Suppressor macrophage (primary cell): ENCODE measurements at regions not wholly inside any gene's neighbourhood (a gene's known extent, or its start where the extent isn't known, plus 50 kb on each side); places are given as distances from the start of the nearest gene placed in this dataset.

ENCODE experiments used
- DNase-seq, 4 experiments: peaks; one replicate each; pipeline ENCODE4 v3.0.0-alpha.2; 2020 to 2022

GRCh38 chr20:7656687-7657467 is 283.4 kb downstream of the HAO1 start:
- no peak for DNase-seq

DNA sequence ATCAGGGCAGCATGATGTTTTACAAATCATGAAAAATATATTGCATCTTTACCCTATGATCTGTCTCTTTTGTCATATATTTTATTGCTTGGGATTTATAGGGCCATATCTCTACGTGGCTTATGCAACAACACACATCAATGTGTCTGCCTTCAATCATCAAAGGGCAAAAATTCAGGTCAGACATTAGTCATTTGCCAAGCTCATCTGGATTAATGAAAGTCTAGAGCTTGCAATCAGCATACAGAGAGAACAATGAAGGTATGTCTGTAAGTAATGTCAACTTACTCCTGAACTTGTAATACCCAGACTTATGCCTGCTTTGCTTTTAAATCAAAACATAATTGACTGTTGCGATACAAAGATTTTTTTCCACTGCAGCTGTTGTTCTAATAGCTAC is 282.7 kb downstream of the HAO1 start:
- no peak for DNase-seq

DNA sequence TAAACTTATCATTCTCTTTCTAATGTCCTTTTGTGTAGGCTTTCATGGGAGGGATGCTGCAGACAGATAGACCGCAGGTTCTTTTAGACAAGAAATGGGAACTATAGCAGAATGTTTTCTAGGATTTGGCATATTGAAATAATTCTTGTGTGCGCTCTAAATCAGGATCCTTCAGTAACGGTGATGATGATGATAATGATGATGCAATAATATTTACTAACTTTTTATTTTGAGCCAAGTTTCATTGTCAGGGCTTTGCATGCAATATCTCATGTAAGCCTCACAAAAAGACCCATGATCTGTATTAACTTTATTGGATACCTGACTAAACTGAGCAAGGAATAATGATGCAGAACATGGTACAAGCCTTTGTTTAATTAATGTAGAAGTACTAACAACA is 280.1 kb downstream of the HAO1 start:
- no peak for DNase-seq

DNA sequence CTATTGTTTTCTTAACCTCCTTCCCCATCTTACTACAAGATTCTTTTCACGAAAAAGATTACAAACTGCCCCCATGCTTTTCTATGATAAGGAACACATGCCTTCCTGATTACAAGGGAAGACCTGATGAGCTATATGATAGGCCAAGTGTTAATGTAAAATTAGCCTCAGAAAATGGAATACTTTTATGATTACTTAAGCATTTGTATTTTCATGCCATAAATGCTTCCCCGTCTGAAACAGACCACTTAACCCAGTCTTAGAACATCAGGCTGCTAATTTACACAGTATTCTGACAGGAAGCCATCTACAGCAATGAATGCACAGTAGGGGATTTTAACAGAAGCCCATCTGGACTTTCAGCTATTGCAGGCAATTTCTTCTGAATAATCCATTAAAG is 274.9 kb downstream of the HAO1 start:
- DNase-seq: no peak

DNA sequence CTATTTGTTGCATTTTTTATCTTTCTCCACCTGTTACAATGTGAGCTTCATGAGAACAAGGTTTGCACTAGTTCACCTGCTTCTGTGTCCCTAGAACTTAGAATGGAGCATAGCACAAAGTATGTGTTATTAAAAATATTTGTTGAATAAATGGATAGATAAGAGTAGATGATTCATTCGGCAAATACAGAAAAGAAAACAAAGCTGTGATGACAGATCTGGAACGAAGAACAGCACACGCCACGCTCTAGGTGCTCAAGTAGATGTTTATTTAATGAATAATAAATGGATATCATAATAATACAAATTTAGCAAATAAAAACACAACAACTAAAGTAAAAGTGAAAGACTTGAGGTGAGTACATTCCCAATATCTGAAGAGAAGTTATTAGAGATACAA is 273.1 kb downstream of the HAO1 start:
- DNase-seq: no peak

DNA sequence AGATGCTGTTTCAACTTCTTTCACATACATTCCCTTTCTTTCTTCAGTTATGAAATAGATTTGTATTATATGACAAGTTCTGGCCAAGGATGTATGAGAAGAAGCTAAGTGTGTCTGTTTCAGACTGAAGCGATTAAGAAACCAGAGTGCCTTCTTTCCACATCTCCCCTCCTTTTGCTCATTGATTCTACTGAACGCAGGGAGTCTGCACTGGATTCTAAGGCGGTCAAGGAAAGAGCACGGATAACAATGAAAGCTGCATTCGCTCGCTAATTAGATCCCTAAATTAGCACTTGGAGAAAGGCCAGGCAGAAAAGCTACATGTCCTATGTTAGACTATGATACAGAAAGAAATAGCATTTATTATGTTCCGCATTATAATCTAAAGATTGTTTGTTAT is 267.7 kb downstream of the HAO1 start:
- no peak for DNase-seq

DNA sequence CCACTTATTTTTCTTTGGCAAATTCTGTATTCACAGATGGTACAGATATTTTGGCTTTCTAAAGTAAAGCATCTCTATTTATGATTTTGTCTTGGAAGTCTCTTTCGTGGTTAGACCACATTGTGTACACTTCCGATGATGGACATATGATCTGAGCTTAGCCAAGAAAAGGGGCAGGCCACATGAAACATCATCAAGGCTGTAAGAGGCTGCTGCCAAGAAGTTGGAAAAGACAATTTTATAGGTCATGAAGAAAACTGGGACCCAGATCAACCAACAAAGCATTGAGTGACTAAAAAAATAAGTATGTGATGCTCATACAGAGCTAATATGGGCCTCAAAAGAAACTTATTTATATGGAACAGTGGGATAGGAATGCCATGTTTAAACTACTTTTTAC is 266.4 kb downstream of the HAO1 start:
- DNase-seq: no peak

DNA sequence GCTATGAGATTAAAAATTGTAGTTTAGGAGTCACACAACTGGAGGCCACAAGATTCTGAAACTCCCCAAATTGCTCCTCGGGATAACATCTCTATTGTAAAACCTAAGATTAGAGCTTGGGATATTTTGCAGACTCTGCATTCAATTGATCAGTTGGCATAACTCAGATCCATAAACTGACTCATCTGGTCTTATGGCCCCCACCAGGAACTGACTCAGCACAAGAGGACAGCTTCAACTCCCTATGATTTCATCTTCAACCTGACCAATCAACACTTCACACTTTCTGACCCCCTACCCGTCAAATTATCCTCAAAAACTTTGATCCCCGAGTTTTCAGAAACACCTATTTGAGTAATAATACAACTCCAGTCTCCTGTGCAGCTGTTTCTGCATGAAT is 257.3 kb downstream of the HAO1 start:
- no peak for DNase-seq

GRCh38 chr20:7687065-7687464 is 253.2 kb downstream of the HAO1 start:
- DNase-seq: no peak

DNA sequence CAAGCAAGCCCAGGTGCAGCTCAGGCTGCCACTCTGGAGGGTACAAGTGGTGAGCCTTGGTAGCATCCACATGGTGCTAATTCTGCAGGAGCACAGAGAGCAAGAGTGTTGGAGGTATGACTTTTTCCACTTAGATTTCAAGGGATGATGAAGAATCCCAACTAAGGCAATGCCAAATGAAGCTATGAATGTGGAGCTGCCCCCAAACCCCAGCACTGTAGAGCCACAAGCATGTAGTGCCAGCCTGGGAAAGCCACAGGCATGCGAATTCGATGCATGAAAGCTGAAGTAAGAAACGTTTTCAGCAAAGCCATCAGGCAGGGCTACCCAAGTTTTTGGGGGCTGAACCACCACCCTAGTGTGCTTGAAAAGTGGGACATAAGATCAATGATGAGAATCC is 251.1 kb downstream of the HAO1 start:
- no peak for DNase-seq

DNA sequence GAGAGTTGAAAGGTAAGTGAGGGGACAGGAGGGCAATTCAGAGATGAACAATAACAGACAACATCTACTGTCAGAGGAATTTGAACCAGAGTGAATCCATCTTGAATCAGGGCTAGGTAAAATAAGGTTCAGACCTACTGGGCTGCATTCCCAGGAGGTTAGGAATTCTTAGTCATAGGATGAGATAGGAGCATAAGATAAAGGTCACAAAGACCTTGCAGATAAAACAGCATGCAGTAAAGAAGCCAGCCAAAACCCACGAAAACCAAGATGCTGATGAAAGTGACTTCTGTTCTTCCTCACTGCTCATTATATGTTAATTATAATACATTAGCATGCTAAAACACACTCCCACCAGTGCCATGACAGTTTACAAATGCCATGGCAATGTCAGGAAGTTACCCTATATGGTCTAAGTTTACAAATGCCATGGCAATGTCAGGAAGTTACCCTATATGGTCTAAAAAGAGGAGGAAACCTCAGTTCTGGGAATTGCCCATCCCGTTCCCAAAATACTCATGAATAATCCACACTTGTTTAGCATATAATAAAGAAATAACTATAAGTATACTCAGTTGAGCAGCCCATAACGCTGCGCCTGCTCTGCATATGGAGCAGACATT is 248.5 kb downstream of the HAO1 start:
- DNase-seq: no peak

GRCh38 chr20:7692478-7692877 is 247.8 kb downstream of the HAO1 start:
- DNase-seq: no peak

- DNase-seq: no peak
These were observed 246.5 kb downstream of the HAO1 start for GRCh38 chr20:7693761-7694160.

- DNase-seq: no peak
These were observed 245.2 kb downstream of the HAO1 start for GRCh38 chr20:7695051-7695495.

- DNase-seq: no peak
These were observed 244.6 kb downstream of the HAO1 start for GRCh38 chr20:7695635-7696034.

DNA sequence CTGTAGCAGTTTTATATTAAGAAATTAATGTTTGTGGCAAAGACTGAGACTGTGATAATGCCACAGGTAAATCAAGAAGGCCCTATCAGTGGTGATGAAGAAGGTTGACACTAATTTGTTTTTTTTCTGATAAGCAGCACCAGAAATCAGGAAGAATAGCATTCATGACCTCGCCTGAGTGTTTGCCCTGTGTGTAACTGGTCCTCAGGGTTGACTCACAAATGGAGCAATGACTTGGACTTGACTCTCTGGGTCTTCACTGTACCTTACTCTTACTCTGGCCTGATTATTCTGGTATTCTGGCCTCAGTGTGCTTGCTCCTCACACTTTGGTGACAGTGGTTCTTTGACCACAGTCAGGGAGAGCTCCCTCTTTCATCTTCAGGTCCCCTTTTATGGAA is 243.9 kb downstream of the HAO1 start:
- no peak for DNase-seq

- no peak for DNase-seq
These were observed 238.1 kb downstream of the HAO1 start for GRCh38 chr20:7702141-7702540.

DNA sequence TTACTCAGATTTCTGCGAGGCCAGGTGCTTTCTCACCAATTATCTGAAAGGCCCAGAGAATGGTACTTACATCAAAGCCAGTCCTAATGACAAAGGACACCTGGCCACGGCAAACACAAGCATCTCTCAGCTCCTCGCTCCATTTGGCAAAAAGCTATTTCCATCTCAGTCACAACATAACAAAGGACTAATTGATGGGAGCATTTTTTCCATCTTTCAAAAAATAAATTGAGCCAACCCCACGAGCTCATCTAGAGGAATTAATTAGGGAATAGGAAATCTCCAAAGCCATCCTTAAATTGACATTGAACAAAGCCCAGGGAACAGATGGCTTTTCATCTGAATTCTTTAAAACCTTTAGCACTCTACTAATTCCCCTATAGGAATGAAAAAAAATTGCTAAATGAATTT is 236.7 kb downstream of the HAO1 start:
- DNase-seq: no peak

GRCh38 chr20:7703996-7704395 is 236.3 kb downstream of the HAO1 start:
- DNase-seq: no peak

DNA sequence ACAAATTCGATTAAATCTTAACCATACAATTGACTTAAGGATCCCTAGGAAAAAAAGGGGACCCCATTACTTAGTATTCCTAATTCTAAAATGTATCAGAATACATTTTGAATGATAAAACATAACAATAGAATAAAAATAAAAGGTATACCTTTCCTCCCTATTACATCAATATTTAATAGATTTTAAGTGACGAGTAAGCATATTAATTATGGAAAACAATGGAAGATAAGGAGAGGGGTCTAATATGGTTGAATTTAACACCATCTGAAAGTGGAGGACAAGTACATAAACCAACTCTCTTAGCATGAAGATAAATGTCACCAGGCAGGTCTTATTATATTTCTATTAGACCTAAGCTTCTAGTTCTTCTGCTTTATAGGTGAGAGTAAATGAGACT is 232.1 kb downstream of the HAO1 start:
- DNase-seq: no peak

- no peak for DNase-seq
These were observed 231.5 kb downstream of the HAO1 start for GRCh38 chr20:7708782-7709181.

GRCh38 chr20:7710440-7710839 is 229.8 kb downstream of the HAO1 start:
- no peak for DNase-seq

DNA sequence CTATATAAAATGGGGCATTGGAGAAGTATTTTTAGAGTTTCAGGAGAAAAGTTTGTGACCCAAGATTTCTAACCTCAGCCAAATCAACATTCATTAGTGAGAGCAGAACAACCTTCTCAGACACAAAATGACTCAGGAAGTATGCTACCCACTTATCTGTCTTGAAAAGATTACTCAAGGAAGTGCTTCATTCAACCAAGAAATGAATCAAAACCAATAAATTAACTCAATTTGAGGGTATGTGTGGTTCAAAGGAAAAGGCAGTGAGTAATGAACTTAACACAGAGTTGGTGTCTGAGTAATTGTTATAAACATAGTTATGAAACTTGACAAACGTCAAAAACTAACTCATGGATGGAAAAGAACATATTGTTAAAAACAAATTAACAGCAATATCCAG is 227.6 kb downstream of the HAO1 start:
- DNase-seq: no peak

GRCh38 chr20:7714549-7714948 is 225.7 kb downstream of the HAO1 start:
- no peak for DNase-seq
